IMR-90 (cell line): ENCODE measurements at regions not wholly inside any gene's neighbourhood (a gene's known extent, or its start where the extent isn't known, plus 50 kb on each side); places are given as distances from the start of the nearest gene placed in this dataset.

ENCODE experiments used
- ATAC-seq: fragments of 200-7000 bp; cut with Tn5 transposase; 2 replicates; pipeline ENCODE4 v1.9.1; 2020; ENCODE audit warnings: low read depth, mild to moderate bottlenecking, moderate library complexity
- BruUV-seq: library from RNA; stranded (reverse); fragments of 400-500 nt; replicated peaks from 2 replicates; lab custom pipeline; 2021; lab: Mats Ljungman, UMichigan
- CTCF ChIA-PET: fragments of 300-600 bp; formaldehyde crosslinking; extraction: SDS; loops from one replicate; lab custom pipeline; 2021; ENCODE audit warnings: antibody characterized with exemption; lab: Yijun Ruan, JAX
- POLR2A ChIA-PET: fragments of 300-600 bp; sonication (Branson Sonifier 250); formaldehyde crosslinking; loops from one replicate; lab custom pipeline; 2022; ENCODE audit warnings: antibody characterized with exemption; ENCODE audit not compliant: unreplicated experiment; lab: Charles Lee
- DNase-seq: peaks from one replicate; pipeline ENCODE4 v3.0.0; 2013
- H2AFZ ChIP-seq: replicated peaks from 2 replicates; pipeline ENCODE3; 2013; ENCODE audit warnings: low read length, mild to moderate bottlenecking; ENCODE audit not compliant: poor library complexity
- H2AK5ac ChIP-seq: 2 replicates; pipeline ENCODE4 v1.6.1; 2013; ENCODE audit warnings: low read depth, low read length, inconsistent platforms
- H2AK9ac ChIP-seq: replicated peaks from 2 replicates; pipeline ENCODE3; 2013; ENCODE audit warnings: mild to moderate bottlenecking, low read depth, low read length, moderate library complexity; ENCODE audit not compliant: poor library complexity
- H2BK120ac ChIP-seq: 2 replicates; pipeline ENCODE4 v1.6.1; 2013; ENCODE audit warnings: low read depth, low read length, inconsistent platforms
- H2BK15ac ChIP-seq: 3 replicates; pipeline ENCODE4 v1.6.1; 2013; ENCODE audit warnings: low read depth, low read length, inconsistent platforms
- H2BK20ac ChIP-seq: 2 replicates; pipeline ENCODE4 v1.6.1; 2013; ENCODE audit warnings: low read depth, mild to moderate bottlenecking, inconsistent platforms, low read length, moderate library complexity
- H2BK5ac ChIP-seq: 2 replicates; pipeline ENCODE4 v1.6.1; 2013; ENCODE audit warnings: mild to moderate bottlenecking, low read depth, low read length, inconsistent platforms; ENCODE audit not compliant: poor library complexity, severe bottlenecking
- H3K14ac ChIP-seq: replicated peaks from 2 replicates; pipeline ENCODE4 v1.6.1; 2013; ENCODE audit warnings: low read depth, low read length, inconsistent platforms
- H3K18ac ChIP-seq: 2 replicates; pipeline ENCODE4 v1.6.1; 2013; ENCODE audit warnings: low read depth, low read length, control low read depth
- H3K23ac ChIP-seq: 2 replicates; pipeline ENCODE4 v1.6.1; 2013; ENCODE audit warnings: low read depth, low read length, inconsistent platforms
- H3K27ac ChIP-seq: 2 replicates; pipeline ENCODE4 v1.5.1; 2013; ENCODE audit warnings: mild to moderate bottlenecking, control low read depth, low read length; ENCODE audit not compliant: insufficient read depth
- H3K27me3 ChIP-seq: 2 replicates; pipeline ENCODE4 v1.6.1; 2013; ENCODE audit warnings: low read length; ENCODE audit not compliant: control insufficient read depth, insufficient read depth
- H3K36me3 ChIP-seq: 2 replicates; pipeline ENCODE4 v1.6.1; 2013; ENCODE audit warnings: low read length, mixed read lengths; ENCODE audit not compliant: control insufficient read depth, insufficient read depth
- H3K4ac ChIP-seq: 2 replicates; pipeline ENCODE4 v1.6.1; 2013; ENCODE audit warnings: low read depth, low read length, inconsistent platforms
- H3K4me1 ChIP-seq: 2 replicates; pipeline ENCODE4 v1.6.1; 2013; ENCODE audit warnings: low read length, mixed read lengths; ENCODE audit not compliant: control insufficient read depth, insufficient read depth
- H3K4me2 ChIP-seq: 2 replicates; pipeline ENCODE4 v1.6.1; 2013; ENCODE audit warnings: low read depth, mild to moderate bottlenecking, control low read depth, low read length, moderate library complexity
- H3K4me3 ChIP-seq: 2 replicates; pipeline ENCODE4 v1.5.1; 2013; ENCODE audit warnings: low read depth, mild to moderate bottlenecking, control low read depth, low read length, moderate library complexity; ENCODE audit not compliant: insufficient read depth
- H3K56ac ChIP-seq: 2 replicates; pipeline ENCODE4 v1.6.1; 2013; ENCODE audit warnings: low read length, inconsistent platforms; ENCODE audit not compliant: insufficient read depth; ENCODE audit errors: extremely low read depth
- H3K79me1 ChIP-seq, 2 experiments: 2 replicates each; pipeline ENCODE4 v1.6.1; 2013; ENCODE audit warnings: low read length in 2 of 2, inconsistent platforms in 1 of 2, low read depth in 1 of 2
- H3K9ac ChIP-seq: 2 replicates; pipeline ENCODE4 v1.6.1; 2013; ENCODE audit warnings: low read depth, low read length, control low read depth
- H3K9me1 ChIP-seq: 2 replicates; pipeline ENCODE4 v1.6.1; 2013; ENCODE audit warnings: low read length, inconsistent platforms; ENCODE audit not compliant: insufficient read depth
- H3K9me3 ChIP-seq: 2 replicates; pipeline ENCODE4 v1.6.1; 2013; ENCODE audit warnings: low read length; ENCODE audit not compliant: control insufficient read depth, insufficient read depth
- H4K20me1 ChIP-seq: 2 replicates; pipeline ENCODE4 v1.6.1; 2013; ENCODE audit warnings: low read length, inconsistent platforms; ENCODE audit not compliant: insufficient read depth
- H4K5ac ChIP-seq: 2 replicates; pipeline ENCODE4 v1.6.1; 2013; ENCODE audit warnings: mild to moderate bottlenecking, low read depth, low read length, control low read depth
- H4K8ac ChIP-seq, 2 experiments: 2 replicates each; pipeline ENCODE4 v1.6.1; 2013; ENCODE audit warnings: low read depth in 2 of 2, low read length in 2 of 2, control low read depth in 1 of 2, inconsistent platforms in 1 of 2
- H4K91ac ChIP-seq: 2 replicates; pipeline ENCODE4 v1.6.1; 2013; ENCODE audit warnings: low read depth, low read length, inconsistent platforms; ENCODE audit not compliant: insufficient read depth
- CTCF ChIP-seq: conservative IDR thresholded peaks from 2 replicates; pipeline ENCODE4 v1.5.1; 2012; ENCODE audit warnings: mild to moderate bottlenecking, low read depth, low read length, improper control_type of control experiment
- ELK1 ChIP-seq: fragments of 150-350 bp; IDR thresholded peaks from 2 replicates; pipeline ENCODE4 v1.6.1; 2016; ENCODE audit warnings: low read depth, mild to moderate bottlenecking, low read length, moderate library complexity, borderline replicate concordance
- FOS ChIP-seq: fragments of 150-350 bp; IDR thresholded peaks from 2 replicates; pipeline ENCODE4 v1.6.1; 2016; ENCODE audit warnings: low read depth, low read length
- MAFK ChIP-seq: IDR thresholded peaks from 2 replicates; pipeline ENCODE4 v1.6.1; 2012; ENCODE audit warnings: low read depth, low read length, improper control_type of control experiment
- MAZ ChIP-seq: IDR thresholded peaks from 2 replicates; pipeline ENCODE4 v1.6.1; 2012; ENCODE audit warnings: low read depth, mild to moderate bottlenecking, low read length, improper control_type of control experiment, moderate library complexity, borderline replicate concordance
- MXI1 ChIP-seq: IDR thresholded peaks from 2 replicates; pipeline ENCODE4 v1.6.1; 2012; ENCODE audit warnings: low read depth, mild to moderate bottlenecking, low read length, moderate library complexity, borderline replicate concordance
- RAD21 ChIP-seq: IDR thresholded peaks from 2 replicates; pipeline ENCODE4 v1.6.1; 2012; ENCODE audit warnings: low read length, improper control_type of control experiment
- SMC3 ChIP-seq: fragments of 150-350 bp; IDR thresholded peaks from 2 replicates; pipeline ENCODE4 v1.6.1; 2016; ENCODE audit warnings: low read depth, mild to moderate bottlenecking, antibody characterized with exemption, low read length, moderate library complexity
- WGBS, 2 experiments: methylation state at CpG; one replicate each; pipeline versions ENCODE4 v1.1.5 to v1.1.7; 2013; ENCODE audit warnings: missing lambda C conversion rate in 2 of 2; ENCODE audit not compliant: insufficient read length in 1 of 2; ENCODE audit errors: extremely low coverage in 2 of 2; 5-methylcytosine and 5-hydroxymethylcytosine counted together
- dilution Hi-C: fragments of 300-500 bp; cut with HindIII; formaldehyde crosslinking; loops from one replicate; pipeline ENCODE4 v1.14.3; 2018; ENCODE audit warnings: low sequenced_read_pairs; ENCODE audit not compliant: unreplicated experiment
- in situ Hi-C: fragments of 300-500 bp; cut with MboI; formaldehyde crosslinking; loops from 3 replicates; pipeline ENCODE4 v1.14.3; 2019; ENCODE audit warnings: low sequenced_read_pairs, inconsistent platforms, mixed read lengths
- intact Hi-C: fragments of 100-400 bp; cut with micrococcal nuclease; formaldehyde crosslinking; loops from 2 replicates; pipeline ENCODE4 v1.10.0; 2022

GRCh38 chr11:122031813-122032212 lies 84.2 kb downstream of the BLID start:
- intact Hi-C loops, result loop anchor here (10.0 kb wide), 1 partner anchor 173 kb away; no protein-coding TSS in a partner anchor
- no peak for ATAC-seq

More at GRCh38 chr11:122031813-122032212, 84.2 kb downstream of the BLID start:
- Histone ChIP-seq H4K91ac (no peak overlapping the region), H2BK15ac (peak overlapping the region; percentile 59; the same call in 1 of the 3 replicates), H4K20me1 (no peaks in the 10 kb centered on the region), H3K9ac (no peak overlapping the region), H3K9me3 (no peaks in the 10 kb centered on the region), H2AK9ac (no peak overlapping the region), H3K9me1 (peaks cover 5% of the 10 kb centered on the region; the same call in 1 of the 2 replicates), H3K79me1 (peaks cover 0 to 9% of the 10 kb centered on the region in 2 experiments; a peak in 2 of 4 replicates), H2BK120ac (no peak overlapping the region), H3K27ac (no peak overlapping the region), H2BK20ac (0 out of 2 replicates have a peak overlapping the region, but pooled peaks have one; percentile 14), H2AK5ac (no peak overlapping the region; the same call in 1 of the 2 replicates), H4K5ac (no peak overlapping the region), H3K23ac (no peak overlapping the region), H4K8ac (no peak overlapping the region), H3K4me2 (no peak overlapping the region), H3K36me3 (peaks cover 20% of the 10 kb centered on the region), H3K27me3 (no peaks in the 10 kb centered on the region), H3K4me1 (peaks cover 12% of the 10 kb centered on the region), H3K4ac (no peak overlapping the region), H3K14ac (no peak overlapping the region), H3K56ac (no peak overlapping the region), H3K4me3 (no peak overlapping the region), H2AFZ (no peak overlapping the region), H3K18ac (no peak overlapping the region; the same call in 1 of the 2 replicates), H2BK5ac (no peak overlapping the region)
- CTCF ChIA-PET, result no interaction called here
- WGBS, 2 experiments, result no CpG with 5 or more reads among the region's 1 CpG
- POLR2A ChIA-PET, result no interaction called here
- no TSS peak for BruUV-seq
- in situ Hi-C loops (loop anchor here (10.0 kb wide), 1 partner anchor 367 kb away; no protein-coding TSS in a partner anchor), dilution Hi-C loops (no loop called here)
- DNase-seq, result no peak
- no peak for TF ChIP-seq MAFK
- no peak for TF ChIP-seq FOS
- no peak for TF ChIP-seq RAD21
- no peak for TF ChIP-seq SMC3
- no peak for TF ChIP-seq CTCF
- no peak for TF ChIP-seq ELK1
- no peak for TF ChIP-seq MAZ
- TF ChIP-seq MXI1, result no peak
